ENCODE measurements at regions not wholly inside any gene's neighbourhood (a gene's known extent, or its start where the extent isn't known, plus 50 kb on each side); places are given as distances from the start of the nearest gene placed in this dataset.

GRCh38 chr9:31067418-31067817, 1317.0 kb upstream of the ACO1 start:
- intact Hi-C loops (cut with micrococcal nuclease), result no loop called here
- no peaks in the 10 kb centered on the region for H3K4me1 Mint-ChIP-seq (ENCODE audit: low read depth)
- no peak for TF ChIP-seq CTCF (IDR thresholded peaks at IDR 0.05)
- no peaks in the 10 kb centered on the region for H3K36me3 Mint-ChIP-seq (ENCODE audit: low read depth)
- H3K9me3 Mint-ChIP-seq, result no peaks in the 10 kb centered on the region
- no peak for DNase-seq
- ATAC-seq, result no peak
- no peak overlapping the region for H3K4me3 Mint-ChIP-seq
- H3K27me3 Mint-ChIP-seq, result peaks cover 9% of the 10 kb centered on the region
- POLR2A ChIA-PET, result no interaction called here
- no peak overlapping the region for H3K27ac Mint-ChIP-seq
- CTCF ChIA-PET, result no interaction called here

DNA sequence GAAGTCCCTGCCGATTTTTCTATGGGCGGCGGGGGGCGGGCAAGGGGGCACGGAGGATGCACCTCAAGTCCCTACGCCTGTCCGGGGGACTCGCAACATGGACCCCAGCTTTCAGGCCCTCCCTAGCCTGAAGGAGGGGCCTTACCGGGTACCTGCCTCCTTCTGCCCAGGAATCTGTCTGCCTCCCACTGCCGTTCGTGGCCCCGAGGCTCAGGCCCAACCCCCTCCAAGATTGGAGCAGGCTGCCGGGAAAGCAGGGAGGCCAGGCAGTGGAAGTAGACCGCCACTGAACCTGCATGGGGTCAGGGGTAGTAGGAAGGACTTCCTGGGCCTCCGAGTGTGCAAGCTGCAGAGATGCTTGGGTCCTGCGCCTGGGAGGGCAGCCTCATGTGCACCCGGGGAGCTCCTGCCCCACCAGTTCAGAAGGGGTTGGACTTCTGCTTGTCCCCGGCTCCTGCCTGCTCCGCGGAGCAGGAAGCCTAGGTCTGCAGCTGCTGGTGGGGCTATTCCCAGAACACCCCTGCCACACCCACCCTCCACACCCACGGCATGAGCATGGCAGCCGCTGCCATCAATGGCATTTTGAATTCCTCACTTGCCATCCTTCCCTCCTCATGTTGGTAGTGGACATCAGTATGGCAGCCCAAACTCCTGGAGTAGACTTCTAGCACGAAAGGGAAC, 1312.7 kb upstream of the ACO1 start:
- Mint-ChIP-seq H3K4me1 (ENCODE audit: low read depth) (no peaks in the 10 kb centered on the region), H3K27me3 (peaks cover 4% of the 10 kb centered on the region), H3K4me3 (no peak overlapping the region), H3K27ac (no peak overlapping the region), H3K36me3 (ENCODE audit: low read depth) (no peaks in the 10 kb centered on the region), H3K9me3 (no peaks in the 10 kb centered on the region)
- TF ChIP-seq CTCF (IDR thresholded peaks at IDR 0.05), result no peak
- ChIA-PET CTCF (no interaction called here), POLR2A (no interaction called here)
- DNase-seq (no peak), ATAC-seq (no peak)
- intact Hi-C loops (cut with micrococcal nuclease), result no loop called here

GRCh38 chr9:31078175-31078574, 1306.3 kb upstream of the ACO1 start:
- CTCF ChIA-PET, result no interaction called here
- no peaks in the 10 kb centered on the region for H3K9me3 Mint-ChIP-seq
- H3K36me3 Mint-ChIP-seq (ENCODE audit: low read depth), result no peaks in the 10 kb centered on the region
- POLR2A ChIA-PET, result no interaction called here
- H3K27ac Mint-ChIP-seq, result no peak overlapping the region
- intact Hi-C loops (cut with micrococcal nuclease), result no loop called here
- no peaks in the 10 kb centered on the region for H3K4me1 Mint-ChIP-seq (ENCODE audit: low read depth)
- ATAC-seq, result no peak
- H3K4me3 Mint-ChIP-seq, result no peak overlapping the region
- TF ChIP-seq CTCF (IDR thresholded peaks at IDR 0.05), result no peak
- no peaks in the 10 kb centered on the region for H3K27me3 Mint-ChIP-seq
- no peak for DNase-seq

GRCh38 chr9:31084350-31084749, 1300.1 kb upstream of the ACO1 start:
- Mint-ChIP-seq H3K9me3 (no peaks in the 10 kb centered on the region), H3K4me1 (ENCODE audit: low read depth) (no peaks in the 10 kb centered on the region), H3K27ac (no peak overlapping the region), H3K36me3 (ENCODE audit: low read depth) (no peaks in the 10 kb centered on the region), H3K27me3 (no peaks in the 10 kb centered on the region), H3K4me3 (no peak overlapping the region)
- intact Hi-C loops (cut with micrococcal nuclease), result no loop called here
- TF ChIP-seq CTCF (IDR thresholded peaks at IDR 0.05), result no peak
- ATAC-seq, result no peak
- ChIA-PET POLR2A (no interaction called here), CTCF (no interaction called here)
- DNase-seq, result no peak

- Mint-ChIP-seq H3K36me3 (ENCODE audit: low read depth) (no peaks in the 10 kb centered on the region), H3K4me1 (ENCODE audit: low read depth) (no peaks in the 10 kb centered on the region), H3K27ac (no peak overlapping the region), H3K4me3 (no peak overlapping the region), H3K9me3 (no peaks in the 10 kb centered on the region), H3K27me3 (peaks cover 4% of the 10 kb centered on the region)
- POLR2A ChIA-PET, result no interaction called here
- ATAC-seq (no peak), DNase-seq (no peak)
- intact Hi-C loops (cut with micrococcal nuclease), result no loop called here
- CTCF ChIA-PET, result interaction anchor here (0.9 kb wide), 1 partner anchor 14 kb away, joined by 3 read pairs; no protein-coding TSS in a partner anchor
- no peak for TF ChIP-seq CTCF (IDR thresholded peaks at IDR 0.05)
Observed at GRCh38 chr9:31089549-31090221, 1294.8 kb upstream of the ACO1 start.
